HCT116 (cell line): ENCODE measurements at regions not wholly inside any gene's neighbourhood (a gene's known extent, or its start where the extent isn't known, plus 50 kb on each side); places are given as distances from the start of the nearest gene placed in this dataset.

ENCODE experiments used
- SRF ChIP-seq: IDR thresholded peaks from 2 replicates; pipeline ENCODE4 v1.6.1; 2012; ENCODE audit warnings: low read depth
- TF ChIP-seq, protein P1 (sequence below), 3 experiments: fragments of 200-600 bp in 1 of 3; sonication (generic) in 1 of 3; IDR thresholded peaks in 2 of 3; conservative IDR thresholded peaks in 1 of 3; 2 replicates each; pipeline ENCODE4 v1.5.1; 2012 to 2017; ENCODE audit warnings: low read depth in 2 of 3, low read length in 2 of 3, antibody characterized with exemption in 1 of 3, borderline replicate concordance in 1 of 3, control low read depth in 1 of 3, mild to moderate bottlenecking in 1 of 3, mixed read lengths in 1 of 3, mixed run types in 1 of 3, moderate library complexity in 1 of 3; ENCODE audit not compliant: insufficient read depth in 1 of 3

GRCh38 chr1:217025381-217025780, 302.2 kb upstream of the ESRRG start:
- TF ChIP-seq, protein P1, sequence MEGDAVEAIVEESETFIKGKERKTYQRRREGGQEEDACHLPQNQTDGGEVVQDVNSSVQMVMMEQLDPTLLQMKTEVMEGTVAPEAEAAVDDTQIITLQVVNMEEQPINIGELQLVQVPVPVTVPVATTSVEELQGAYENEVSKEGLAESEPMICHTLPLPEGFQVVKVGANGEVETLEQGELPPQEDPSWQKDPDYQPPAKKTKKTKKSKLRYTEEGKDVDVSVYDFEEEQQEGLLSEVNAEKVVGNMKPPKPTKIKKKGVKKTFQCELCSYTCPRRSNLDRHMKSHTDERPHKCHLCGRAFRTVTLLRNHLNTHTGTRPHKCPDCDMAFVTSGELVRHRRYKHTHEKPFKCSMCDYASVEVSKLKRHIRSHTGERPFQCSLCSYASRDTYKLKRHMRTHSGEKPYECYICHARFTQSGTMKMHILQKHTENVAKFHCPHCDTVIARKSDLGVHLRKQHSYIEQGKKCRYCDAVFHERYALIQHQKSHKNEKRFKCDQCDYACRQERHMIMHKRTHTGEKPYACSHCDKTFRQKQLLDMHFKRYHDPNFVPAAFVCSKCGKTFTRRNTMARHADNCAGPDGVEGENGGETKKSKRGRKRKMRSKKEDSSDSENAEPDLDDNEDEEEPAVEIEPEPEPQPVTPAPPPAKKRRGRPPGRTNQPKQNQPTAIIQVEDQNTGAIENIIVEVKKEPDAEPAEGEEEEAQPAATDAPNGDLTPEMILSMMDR (IDR thresholded peaks at IDR 0.05 in 2 of 3, conservative IDR thresholded peaks at IDR 0.05 in 1 of 3; ENCODE audit: borderline replicate concordance in 1 of 3, insufficient read depth in 1 of 3, low read depth in 2 of 3, low read length in 2 of 3) = no peak
- no peak for TF ChIP-seq SRF
